Tongue (tissue), 1 donor: ENCODE measurements at regions not wholly inside any gene's neighbourhood (a gene's known extent, or its start where the extent isn't known, plus 50 kb on each side); places are given as distances from the start of the nearest gene placed in this dataset.

Source experiments
- DNase-seq: peaks from one replicate; pipeline ENCODE4 v3.0.0-alpha.2; 2015

DNA sequence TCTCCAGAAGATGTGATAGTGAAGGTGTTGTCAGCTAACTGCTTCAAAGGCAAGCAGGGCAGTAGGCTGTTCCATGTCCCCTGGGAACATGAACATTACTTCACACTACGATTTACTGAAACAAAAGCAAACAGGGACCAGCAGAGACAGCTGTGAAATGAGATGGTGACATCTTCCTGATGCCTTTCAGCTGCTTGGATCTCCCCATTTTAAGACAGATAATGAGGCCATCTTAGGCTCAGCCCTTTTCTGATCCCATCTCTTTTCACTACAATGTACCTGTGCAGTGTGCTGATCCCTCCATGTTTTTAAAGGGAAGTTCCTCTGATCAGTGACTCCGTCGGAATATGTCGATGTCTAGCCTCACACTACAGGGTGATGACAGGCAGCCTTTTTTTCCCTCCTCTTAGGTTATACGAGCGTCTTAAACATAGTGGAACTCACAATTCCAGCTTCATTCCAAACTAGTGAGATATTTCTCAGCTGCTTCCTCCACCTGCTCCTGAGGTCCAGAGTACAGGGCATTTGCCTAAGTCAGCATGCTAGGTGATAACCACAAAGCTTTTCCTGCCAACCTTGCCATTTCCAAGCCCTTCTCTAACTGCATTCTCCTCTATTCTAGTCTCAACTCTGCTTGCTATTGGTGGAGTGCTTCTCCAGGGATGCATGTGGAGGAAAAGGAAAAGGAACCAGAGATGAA lies 87.6 kb upstream of the EGLN3 start:
- DNase-seq: peak; percentile 48

- no peak for DNase-seq
Measured at GRCh38 chr14:34036319-34036766, 85.5 kb upstream of the EGLN3 start.

GRCh38 chr14:34035934-34036250 lies 85.0 kb upstream of the EGLN3 start:
- no peak for DNase-seq

- peak; percentile 50 for DNase-seq
Measured at GRCh38 chr14:34035177-34035933, 84.5 kb upstream of the EGLN3 start.

DNA sequence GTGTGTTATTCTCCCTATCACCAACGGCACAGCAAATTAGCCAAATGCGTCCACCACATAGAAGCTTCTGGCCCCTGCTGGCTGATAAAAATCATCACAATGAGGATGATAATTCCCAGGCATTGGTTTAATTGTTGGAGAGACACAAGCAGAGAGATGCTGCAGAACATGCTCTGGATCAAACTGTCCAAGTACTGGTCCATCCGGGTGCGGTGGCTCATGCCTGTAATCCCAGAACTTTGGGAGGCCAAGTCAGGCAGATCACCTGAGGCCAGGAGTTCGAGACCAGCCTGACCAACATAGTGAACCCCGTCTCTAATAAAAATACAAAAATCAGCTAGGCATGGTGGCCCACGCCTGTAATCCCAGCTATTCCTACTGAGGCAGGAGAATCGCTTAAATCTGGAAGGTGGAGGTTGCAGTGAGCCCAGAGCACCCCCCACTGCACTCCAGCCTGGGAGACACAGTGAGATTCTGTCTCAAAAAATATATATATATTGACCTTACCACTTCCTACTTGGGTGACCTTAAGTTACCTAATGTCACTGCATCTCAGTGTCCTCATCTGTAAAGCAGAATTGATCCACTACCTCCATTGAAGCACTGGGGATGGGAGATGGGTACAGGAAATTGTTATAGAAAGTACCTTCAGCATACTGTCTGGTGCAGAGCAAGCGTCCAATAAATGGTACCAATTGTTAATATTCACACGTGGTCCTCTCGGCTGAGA lies 83.7 kb upstream of the EGLN3 start:
- DNase-seq: no peak

DNA sequence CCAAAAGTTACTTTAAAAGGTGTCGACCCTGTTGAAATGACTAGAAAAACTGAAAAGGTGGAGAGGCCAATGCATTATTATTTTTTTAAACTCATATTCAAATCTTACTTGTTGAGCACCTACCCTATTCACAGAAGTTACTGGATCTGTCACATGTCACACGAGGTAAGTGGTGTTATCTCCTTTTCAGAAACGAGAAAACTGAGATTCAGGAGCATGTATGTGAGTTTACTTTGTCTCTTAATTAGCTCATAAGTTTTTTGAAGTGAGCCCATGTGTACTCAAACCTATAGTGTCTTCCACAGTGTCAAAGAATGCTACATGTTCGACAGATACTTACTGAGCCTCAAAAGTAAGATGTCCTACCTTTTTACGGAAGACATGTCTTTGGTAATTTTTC lies 81.8 kb upstream of the EGLN3 start:
- no peak for DNase-seq

GRCh38 chr14:34030864-34031263 lies 80.0 kb upstream of the EGLN3 start:
- DNase-seq: peak; percentile 96

DNA sequence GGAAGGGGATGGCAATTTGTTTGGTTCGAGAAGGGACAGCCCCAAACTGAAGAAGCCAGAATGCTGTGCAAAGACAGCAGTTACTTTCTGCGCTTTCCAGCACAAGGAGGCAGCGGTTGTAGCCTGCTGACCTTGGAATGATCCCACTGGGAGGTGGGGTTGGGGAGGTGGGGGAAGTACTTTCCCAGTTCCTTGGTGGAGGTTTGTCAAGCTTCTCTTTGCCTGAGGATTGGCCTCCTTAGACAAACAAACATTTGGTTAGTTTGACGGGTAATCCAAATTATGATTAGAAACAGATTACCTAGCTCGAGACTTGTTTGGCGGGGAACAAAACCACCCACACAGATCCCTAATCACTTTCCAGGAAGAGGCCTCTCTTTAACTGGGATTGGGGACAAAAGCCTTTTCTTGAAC lies 79.1 kb upstream of the EGLN3 start:
- DNase-seq: peak; percentile 79

GRCh38 chr14:34027990-34028495 lies 77.2 kb upstream of the EGLN3 start:
- peak; percentile 57 for DNase-seq

DNA sequence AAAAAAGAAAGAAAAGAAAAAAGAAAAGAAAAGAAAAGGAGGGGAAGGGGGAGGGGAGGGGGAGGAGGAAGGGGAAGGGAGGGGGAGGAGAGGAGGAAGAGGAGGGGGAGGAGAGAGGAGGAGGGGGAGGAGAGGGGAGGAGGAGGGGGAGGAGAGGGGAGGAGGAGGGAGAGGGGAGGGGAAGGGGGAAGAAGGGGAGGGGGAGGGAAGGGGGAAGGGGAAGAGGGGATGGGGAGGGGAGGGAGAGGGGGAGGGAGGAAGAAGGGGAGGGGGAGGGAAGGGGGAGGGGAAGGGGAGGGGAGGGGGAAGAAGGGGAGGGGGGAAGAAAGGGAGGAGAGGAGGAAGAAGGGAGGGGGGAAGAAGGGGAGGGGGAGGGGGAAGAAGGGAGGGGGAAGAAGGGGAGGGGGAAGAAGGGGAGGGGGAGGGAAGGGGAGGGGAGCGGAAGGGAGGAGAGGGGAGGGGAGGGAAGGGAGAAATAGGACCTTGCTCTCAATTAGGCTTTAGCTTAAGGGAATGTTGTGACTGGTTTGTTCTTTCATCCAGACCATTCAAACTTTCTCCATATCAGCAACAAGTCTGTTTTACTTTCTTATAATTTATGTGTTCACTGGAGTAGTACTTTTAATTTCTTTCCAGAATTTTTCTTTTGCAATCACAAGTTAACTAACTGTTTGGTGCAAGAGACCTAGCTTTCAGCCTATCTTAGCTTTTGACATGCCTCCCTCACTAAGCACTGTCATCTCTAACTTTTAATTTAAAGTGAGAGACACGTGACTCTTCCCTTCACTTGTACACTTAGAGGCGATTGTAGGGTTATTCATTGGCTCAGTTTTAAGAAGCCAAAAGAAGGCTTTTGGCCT lies 76.5 kb upstream of the EGLN3 start:
- DNase-seq: no peak

GRCh38 chr14:34025325-34026017 lies 74.6 kb upstream of the EGLN3 start:
- no peak for DNase-seq

GRCh38 chr14:34024768-34025144 lies 73.9 kb upstream of the EGLN3 start:
- DNase-seq: no peak

- no peak for DNase-seq
Measured at GRCh38 chr14:34023824-34024767, 73.2 kb upstream of the EGLN3 start.

GRCh38 chr14:34021096-34021495 lies 70.2 kb upstream of the EGLN3 start:
- DNase-seq: no peak

GRCh38 chr14:34020014-34020413 lies 69.1 kb upstream of the EGLN3 start:
- DNase-seq: no peak

DNA sequence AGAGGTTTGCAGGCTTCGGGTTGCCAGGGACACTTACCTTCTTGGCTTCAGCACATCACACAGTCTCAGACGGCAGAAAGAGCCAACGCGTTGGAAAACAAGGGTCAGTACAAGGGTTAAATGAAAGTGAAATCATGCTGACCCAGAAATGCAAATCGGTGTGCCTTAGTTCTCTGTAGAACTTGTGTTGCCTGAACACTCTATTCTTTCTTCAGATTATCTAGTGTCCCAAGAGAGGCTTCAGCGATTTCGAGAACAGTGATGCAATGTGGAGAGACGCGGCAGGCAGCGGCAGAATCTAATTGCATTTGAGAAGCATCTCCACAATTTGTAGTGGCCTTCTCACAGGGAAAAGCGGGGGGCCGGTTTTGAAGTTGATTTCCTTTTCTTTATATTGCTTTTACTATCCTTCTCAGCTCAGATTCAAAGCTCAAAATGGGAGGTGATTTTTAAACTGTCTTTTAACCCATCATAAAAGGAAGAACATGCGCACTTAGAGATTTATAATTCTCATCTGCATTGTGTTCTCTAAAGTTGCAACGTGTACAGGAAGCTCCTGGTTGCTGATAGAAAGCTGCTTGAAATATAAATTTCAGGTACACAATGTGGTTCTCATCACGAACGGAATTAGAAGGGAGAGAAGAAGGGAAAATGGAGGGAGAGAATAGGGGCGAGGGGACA lies 67.8 kb upstream of the EGLN3 start:
- peak; percentile 32 for DNase-seq

DNA sequence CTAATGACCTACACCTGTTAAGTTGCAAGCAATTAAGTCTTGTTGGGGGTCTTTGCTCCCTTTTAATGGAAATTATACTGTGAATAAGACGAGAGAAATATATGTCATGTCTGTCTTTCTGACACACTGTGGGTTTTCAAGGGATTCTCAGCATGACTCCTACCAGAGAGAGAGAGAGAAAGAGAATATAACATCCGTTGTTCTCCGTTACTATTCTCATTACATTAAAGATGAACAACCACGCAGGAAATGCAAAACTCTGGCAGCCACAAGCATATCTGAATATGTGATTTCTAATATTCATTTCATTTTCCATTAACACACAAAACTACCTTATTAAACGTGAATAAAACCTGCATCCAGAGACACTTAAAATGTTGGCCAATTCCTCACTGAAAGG lies 67.3 kb upstream of the EGLN3 start:
- no peak for DNase-seq

DNA sequence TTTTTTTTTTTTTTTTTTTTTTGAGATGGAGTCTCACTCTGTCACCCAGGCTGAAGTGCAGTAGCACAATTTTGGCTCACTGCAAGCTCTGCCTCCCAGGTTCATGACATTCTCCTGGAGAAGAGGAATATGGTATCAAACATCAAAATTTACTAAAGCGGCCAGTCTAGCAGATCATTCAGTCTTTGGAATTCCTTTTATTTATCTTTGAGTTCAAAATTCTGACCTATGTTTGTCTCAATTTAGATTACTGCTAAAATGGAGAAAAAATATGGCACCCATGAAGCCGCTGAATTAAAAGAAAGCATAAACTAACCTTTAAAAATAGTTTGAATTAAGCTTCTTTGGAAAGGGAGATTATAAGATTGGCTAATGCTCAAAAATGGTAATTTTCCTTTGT lies 64.5 kb upstream of the EGLN3 start:
- DNase-seq: no peak

DNA sequence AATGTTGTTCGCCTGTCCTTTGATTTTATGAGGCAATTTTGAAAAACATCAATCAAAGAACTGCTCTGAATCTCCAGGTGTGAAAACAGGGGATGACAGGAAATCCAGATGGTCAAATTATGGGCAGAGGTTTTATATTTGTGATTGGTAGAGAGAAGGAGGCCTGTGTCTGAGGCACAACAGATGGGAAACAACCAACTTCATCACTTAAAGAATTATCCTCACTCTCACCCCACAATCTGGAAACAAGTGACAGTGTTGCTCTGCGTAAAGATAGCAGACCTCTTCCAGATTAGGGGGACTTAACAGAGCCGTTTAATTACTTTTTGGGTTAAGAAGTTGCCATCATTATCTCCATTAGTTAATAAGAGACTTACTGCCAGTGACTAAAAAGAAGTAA lies 64.1 kb upstream of the EGLN3 start:
- DNase-seq: no peak

- DNase-seq: no peak
Measured at GRCh38 chr14:34013721-34014060, 62.8 kb upstream of the EGLN3 start.
